H9 (cell line): ENCODE measurements at regions not wholly inside any gene's neighbourhood (a gene's known extent, or its start where the extent isn't known, plus 50 kb on each side); places are given as distances from the start of the nearest gene placed in this dataset.

Experiments
- DNase-seq: peaks from one replicate; pipeline ENCODE4 v3.0.0-alpha.2; 2017
- H2AFZ ChIP-seq: one replicate; pipeline ENCODE4 v1.6.1; 2013; ENCODE audit warnings: mild to moderate bottlenecking, low read length, control low read depth, moderate library complexity
- H2AK5ac ChIP-seq: 2 replicates; pipeline ENCODE4 v1.6.1; 2013; ENCODE audit warnings: low read length, control low read depth, mixed read lengths; ENCODE audit not compliant: insufficient read length
- H2BK120ac ChIP-seq: one replicate; pipeline ENCODE4 v1.6.1; 2013; ENCODE audit warnings: low read depth, mild to moderate bottlenecking, low read length, control low read depth, inconsistent platforms; ENCODE audit not compliant: poor library complexity, severe bottlenecking
- H2BK12ac ChIP-seq: 2 replicates; pipeline ENCODE4 v1.6.1; 2013; ENCODE audit warnings: low read length, control low read depth, mixed read lengths, low read depth; ENCODE audit not compliant: insufficient read length
- H2BK15ac ChIP-seq: 2 replicates; pipeline ENCODE4 v1.6.1; 2013; ENCODE audit warnings: low read depth, low read length, control low read depth
- H2BK20ac ChIP-seq: one replicate; pipeline ENCODE4 v1.6.1; 2013; ENCODE audit warnings: low read depth, mild to moderate bottlenecking, low read length, control low read depth, inconsistent platforms; ENCODE audit not compliant: poor library complexity, severe bottlenecking
- H2BK5ac ChIP-seq: 2 replicates; pipeline ENCODE4 v1.6.1; 2013; ENCODE audit warnings: low read length, control low read depth, mixed read lengths; ENCODE audit not compliant: insufficient read length
- H3K14ac ChIP-seq: 2 replicates; pipeline ENCODE4 v1.6.1; 2013; ENCODE audit warnings: low read length, control low read depth; ENCODE audit not compliant: insufficient read depth
- H3K18ac ChIP-seq: 2 replicates; pipeline ENCODE4 v1.6.1; 2013; ENCODE audit warnings: low read depth, mild to moderate bottlenecking, mixed read lengths, low read length, control low read depth; ENCODE audit not compliant: insufficient read length
- H3K23ac ChIP-seq: 2 replicates; pipeline ENCODE4 v1.6.1; 2013; ENCODE audit warnings: low read length, control low read depth, mixed read lengths, low read depth; ENCODE audit not compliant: insufficient read length
- H3K23me2 ChIP-seq: 2 replicates; pipeline ENCODE4 v1.6.1; 2013; ENCODE audit warnings: low read depth, mild to moderate bottlenecking, mixed read lengths, low read length, control low read depth; ENCODE audit not compliant: insufficient read length, poor library complexity, severe bottlenecking
- H3K27ac ChIP-seq: 2 replicates; pipeline ENCODE4 v1.5.1; 2013; ENCODE audit warnings: low read length, control low read depth, mixed read lengths, low read depth; ENCODE audit not compliant: insufficient read length
- H3K27me3 ChIP-seq: 2 replicates; pipeline ENCODE4 v1.6.1; 2013; ENCODE audit warnings: low read length, control low read depth, inconsistent platforms; ENCODE audit not compliant: insufficient read depth
- H3K4ac ChIP-seq: 2 replicates; pipeline ENCODE4 v1.6.1; 2013; ENCODE audit warnings: low read depth, mild to moderate bottlenecking, control low read depth, inconsistent platforms, low read length, moderate library complexity
- H3K4me1 ChIP-seq: 2 replicates; pipeline ENCODE4 v1.6.1; 2013; ENCODE audit warnings: low read length, control low read depth, inconsistent platforms; ENCODE audit not compliant: insufficient read depth
- H3K4me2 ChIP-seq: 2 replicates; pipeline ENCODE4 v1.6.1; 2013; ENCODE audit warnings: low read length, control low read depth, mixed read lengths; ENCODE audit not compliant: insufficient read length, insufficient read depth
- H3K56ac ChIP-seq: 2 replicates; pipeline ENCODE4 v1.6.1; 2013; ENCODE audit warnings: low read depth, mild to moderate bottlenecking, mixed read lengths, low read length, control low read depth; ENCODE audit not compliant: insufficient read length
- H3K79me1 ChIP-seq: 2 replicates; pipeline ENCODE4 v1.6.1; 2013; ENCODE audit warnings: low read depth, mild to moderate bottlenecking, moderate library complexity, low read length, control low read depth, inconsistent platforms; ENCODE audit not compliant: insufficient read depth, poor library complexity, severe bottlenecking
- H3K79me2 ChIP-seq: 2 replicates; pipeline ENCODE4 v1.6.1; 2013; ENCODE audit warnings: low read length, control low read depth, inconsistent platforms; ENCODE audit not compliant: insufficient read depth
- H3K9ac ChIP-seq: 2 replicates; pipeline ENCODE4 v1.6.1; 2013; ENCODE audit warnings: low read length, control low read depth, mixed read lengths; ENCODE audit not compliant: insufficient read length; ENCODE audit errors: extremely low read depth
- H3K9me3 ChIP-seq: one replicate; pipeline ENCODE4 v1.6.1; 2013; ENCODE audit warnings: low read depth, low read length, inconsistent platforms; ENCODE audit not compliant: control insufficient read depth
- H3T11ph ChIP-seq: one replicate; pipeline ENCODE4 v1.6.1; 2013; ENCODE audit warnings: mild to moderate bottlenecking, low read length, control low read depth, inconsistent platforms
- H4K20me1 ChIP-seq: one replicate; pipeline ENCODE4 v1.6.1; 2013; ENCODE audit not compliant: control insufficient read depth, insufficient read length, insufficient read depth
- H4K5ac ChIP-seq: 2 replicates; pipeline ENCODE4 v1.6.1; 2013; ENCODE audit warnings: low read depth, mild to moderate bottlenecking, mixed read lengths, low read length, control low read depth; ENCODE audit not compliant: insufficient read length
- H4K8ac ChIP-seq: replicated peaks from 2 replicates; pipeline ENCODE4 v1.6.1; 2013; ENCODE audit warnings: low read length, control low read depth, mixed read lengths, low read depth; ENCODE audit not compliant: insufficient read length
- H4K91ac ChIP-seq: 2 replicates; pipeline ENCODE4 v1.6.1; 2013; ENCODE audit warnings: low read depth, mild to moderate bottlenecking, moderate library complexity, mixed read lengths, low read length, control low read depth; ENCODE audit not compliant: insufficient read length
- H3K27ac Mint-ChIP-seq, 3 experiments: 2 replicates in 2 of 3; 3 replicates in 1 of 3; pipeline ENCODE4 v1.8.0; 2020 to 2021; ENCODE audit warnings: mixed read lengths in 3 of 3, mild to moderate bottlenecking in 1 of 3, moderate library complexity in 1 of 3
- H3K27me3 Mint-ChIP-seq: 2 replicates; pipeline ENCODE4 v1.8.0; 2021; ENCODE audit warnings: low read depth, mild to moderate bottlenecking, moderate library complexity, mixed read lengths
- H3K36me3 Mint-ChIP-seq, 3 experiments: 2 replicates in 2 of 3; 3 replicates in 1 of 3; pipeline ENCODE4 v1.8.0; 2020 to 2021; ENCODE audit warnings: low read depth in 3 of 3, mixed read lengths in 3 of 3; ENCODE audit not compliant: insufficient read depth in 1 of 3
- H3K4me1 Mint-ChIP-seq, 2 experiments: 2 replicates each; pipeline ENCODE4 v1.8.0; 2020; ENCODE audit warnings: mixed read lengths in 2 of 2
- H3K4me3 Mint-ChIP-seq, 2 experiments: 2 replicates in 1 of 2; 3 replicates in 1 of 2; pipeline ENCODE4 v1.8.0; 2020 to 2021; ENCODE audit warnings: mild to moderate bottlenecking in 2 of 2, mixed read lengths in 2 of 2, moderate library complexity in 1 of 2
- H3K9me3 Mint-ChIP-seq, 2 experiments: 2 replicates in 1 of 2; 3 replicates in 1 of 2; pipeline ENCODE4 v1.8.0; 2020; ENCODE audit warnings: mild to moderate bottlenecking in 2 of 2, mixed read lengths in 2 of 2, moderate library complexity in 1 of 2
- WGBS: extraction: QIAGEN DNeasy Blood & Tissue Kit; methylation state at CpG from one replicate; pipeline ENCODE4 v1.1.7; 2013; ENCODE audit warnings: missing lambda C conversion rate, low lambda C conversion rate, mixed read lengths; ENCODE audit not compliant: insufficient read length; ENCODE audit errors: extremely low coverage; 5-methylcytosine and 5-hydroxymethylcytosine counted together
- TF ChIP-seq, protein P1 (sequence below): fragments of 200-600 bp; sonication (generic); conservative IDR thresholded peaks from 3 replicates; pipeline ENCODE4 v1.8.0; 2021; ENCODE audit warnings: antibody characterized with exemption, mild to moderate bottlenecking

GRCh38 chr2:118591223-118591622 lies 256.2 kb downstream of the EN1 start:
- no peak overlapping the region for H2BK120ac ChIP-seq
- Mint-ChIP-seq H3K27ac (no peak overlapping the region), H3K27me3 (no peaks in the 10 kb centered on the region; the same call in 1 of the 2 replicates), H3K9me3 (no peaks in the 10 kb centered on the region), H3K4me1 (peaks cover 8 to 10% of the 10 kb centered on the region in 2 experiments), H3K36me3 (no peaks in the 10 kb centered on the region), H3K4me3 (no peak overlapping the region)
- H3K23me2 ChIP-seq = no peaks in the 10 kb centered on the region
- no peak overlapping the region for H3K23ac ChIP-seq
- H2AFZ ChIP-seq = no peak overlapping the region
- H3K4ac ChIP-seq = no peak overlapping the region
- H2BK15ac ChIP-seq = no peak overlapping the region
- no peak for DNase-seq
- no peaks in the 10 kb centered on the region for H3K27me3 ChIP-seq
- no peak overlapping the region for H4K91ac ChIP-seq
- H3K4me1 ChIP-seq = no peaks in the 10 kb centered on the region
- no peak overlapping the region for H3K18ac ChIP-seq
- H2AK5ac ChIP-seq = no peak overlapping the region
- TF ChIP-seq, protein P1, sequence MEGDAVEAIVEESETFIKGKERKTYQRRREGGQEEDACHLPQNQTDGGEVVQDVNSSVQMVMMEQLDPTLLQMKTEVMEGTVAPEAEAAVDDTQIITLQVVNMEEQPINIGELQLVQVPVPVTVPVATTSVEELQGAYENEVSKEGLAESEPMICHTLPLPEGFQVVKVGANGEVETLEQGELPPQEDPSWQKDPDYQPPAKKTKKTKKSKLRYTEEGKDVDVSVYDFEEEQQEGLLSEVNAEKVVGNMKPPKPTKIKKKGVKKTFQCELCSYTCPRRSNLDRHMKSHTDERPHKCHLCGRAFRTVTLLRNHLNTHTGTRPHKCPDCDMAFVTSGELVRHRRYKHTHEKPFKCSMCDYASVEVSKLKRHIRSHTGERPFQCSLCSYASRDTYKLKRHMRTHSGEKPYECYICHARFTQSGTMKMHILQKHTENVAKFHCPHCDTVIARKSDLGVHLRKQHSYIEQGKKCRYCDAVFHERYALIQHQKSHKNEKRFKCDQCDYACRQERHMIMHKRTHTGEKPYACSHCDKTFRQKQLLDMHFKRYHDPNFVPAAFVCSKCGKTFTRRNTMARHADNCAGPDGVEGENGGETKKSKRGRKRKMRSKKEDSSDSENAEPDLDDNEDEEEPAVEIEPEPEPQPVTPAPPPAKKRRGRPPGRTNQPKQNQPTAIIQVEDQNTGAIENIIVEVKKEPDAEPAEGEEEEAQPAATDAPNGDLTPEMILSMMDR = no peak
- H4K5ac ChIP-seq = no peak overlapping the region
- no peak overlapping the region for H2BK5ac ChIP-seq
- no peaks in the 10 kb centered on the region; the same call in 1 of the 2 replicates for H3K79me2 ChIP-seq
- no peak overlapping the region for H3T11ph ChIP-seq
- no peak overlapping the region for H4K8ac ChIP-seq
- H3K27ac ChIP-seq = no peak overlapping the region
- no peaks in the 10 kb centered on the region for H3K79me1 ChIP-seq
- no peak overlapping the region for H2BK20ac ChIP-seq
- no peaks in the 10 kb centered on the region for H3K9me3 ChIP-seq
- WGBS = no CpG with 5 or more reads among the region's 7 CpGs
- H3K14ac ChIP-seq = no peak overlapping the region; the same call in 1 of the 2 replicates
- no peaks in the 10 kb centered on the region for H4K20me1 ChIP-seq
- no peak overlapping the region for H2BK12ac ChIP-seq
- no peak overlapping the region for H3K9ac ChIP-seq
- H3K56ac ChIP-seq = no peak overlapping the region
- H3K4me2 ChIP-seq = no peak overlapping the region
